ENCODE measurements at regions not wholly inside any gene's neighbourhood (a gene's known extent, or its start where the extent isn't known, plus 50 kb on each side); places are given as distances from the start of the nearest gene placed in this dataset.

DNA sequence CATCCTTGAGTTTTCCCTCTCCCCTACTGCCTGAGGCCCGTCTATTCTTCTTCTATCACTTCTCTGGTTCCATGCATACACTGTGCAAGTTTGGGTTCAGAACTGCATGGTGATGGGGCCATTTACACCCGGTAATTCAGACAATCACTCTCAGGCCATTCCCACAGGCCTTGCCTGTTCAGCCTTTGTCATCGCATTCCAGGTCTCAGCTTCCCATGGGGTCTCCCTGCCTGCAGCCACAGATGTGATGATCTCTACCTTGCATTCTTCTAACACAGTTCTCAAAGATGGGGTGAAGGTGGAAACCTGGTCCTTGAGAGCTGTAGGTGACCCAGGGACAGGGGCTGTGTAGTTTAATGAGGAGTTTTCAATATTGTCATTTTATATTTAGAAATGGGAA lies 209.2 kb upstream of the TOPAZ1 start:
- Histone ChIP-seq H3K4me1 (no peaks in the 10 kb centered on the region), H3K27me3 (peaks cover 0 to 8% of the 10 kb centered on the region in 2 donors)
- intact Hi-C loops (cut with DNase I): no loop called here

DNA sequence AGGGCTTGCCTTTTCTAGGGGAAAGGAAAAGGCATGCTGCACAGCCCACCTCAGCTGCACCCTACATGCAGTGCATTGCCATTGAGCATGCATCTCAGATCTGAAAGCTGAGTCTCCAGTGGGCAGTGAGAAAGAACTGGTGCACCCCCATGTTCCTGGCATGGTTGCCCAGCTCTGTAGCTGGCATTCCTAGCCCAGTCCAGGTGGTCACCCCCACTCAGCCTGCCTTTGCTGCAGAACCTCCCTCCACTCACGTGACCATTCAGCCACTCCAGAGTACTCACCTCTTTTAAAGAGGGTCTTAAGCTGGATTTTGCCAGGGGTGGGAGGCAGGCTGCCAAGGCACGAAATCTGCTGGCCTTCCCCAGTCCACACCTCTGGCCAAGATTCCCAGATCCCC lies 208.6 kb upstream of the TOPAZ1 start:
- Histone ChIP-seq H3K27ac (no peak overlapping the region), H3K27me3 (peaks cover 0 to 7% of the 10 kb centered on the region in 2 donors), H3K9me3 (no peaks in the 10 kb centered on the region), H3K36me3 (no peaks in the 10 kb centered on the region), H3K4me1 (no peaks in the 10 kb centered on the region), H3K4me3 (no peak overlapping the region)
- TF ChIP-seq, protein P1, sequence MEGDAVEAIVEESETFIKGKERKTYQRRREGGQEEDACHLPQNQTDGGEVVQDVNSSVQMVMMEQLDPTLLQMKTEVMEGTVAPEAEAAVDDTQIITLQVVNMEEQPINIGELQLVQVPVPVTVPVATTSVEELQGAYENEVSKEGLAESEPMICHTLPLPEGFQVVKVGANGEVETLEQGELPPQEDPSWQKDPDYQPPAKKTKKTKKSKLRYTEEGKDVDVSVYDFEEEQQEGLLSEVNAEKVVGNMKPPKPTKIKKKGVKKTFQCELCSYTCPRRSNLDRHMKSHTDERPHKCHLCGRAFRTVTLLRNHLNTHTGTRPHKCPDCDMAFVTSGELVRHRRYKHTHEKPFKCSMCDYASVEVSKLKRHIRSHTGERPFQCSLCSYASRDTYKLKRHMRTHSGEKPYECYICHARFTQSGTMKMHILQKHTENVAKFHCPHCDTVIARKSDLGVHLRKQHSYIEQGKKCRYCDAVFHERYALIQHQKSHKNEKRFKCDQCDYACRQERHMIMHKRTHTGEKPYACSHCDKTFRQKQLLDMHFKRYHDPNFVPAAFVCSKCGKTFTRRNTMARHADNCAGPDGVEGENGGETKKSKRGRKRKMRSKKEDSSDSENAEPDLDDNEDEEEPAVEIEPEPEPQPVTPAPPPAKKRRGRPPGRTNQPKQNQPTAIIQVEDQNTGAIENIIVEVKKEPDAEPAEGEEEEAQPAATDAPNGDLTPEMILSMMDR (IDR thresholded peaks at IDR 0.05): no peak
- intact Hi-C loops (cut with DNase I): no loop called here
- ATAC-seq: no peak
- no peak for DNase-seq

More for the DNA sequence above, 209.2 kb upstream of the TOPAZ1 start:
- DNase-seq (no peak), ATAC-seq (no peak)
- H3K36me3 ChIP-seq: no peaks in the 10 kb centered on the region
- H3K9me3 ChIP-seq: no peaks in the 10 kb centered on the region
- H3K27ac ChIP-seq: no peak overlapping the region
- TF ChIP-seq, protein P1 (IDR thresholded peaks at IDR 0.05): no peak
- H3K4me3 ChIP-seq: no peak overlapping the region

DNA sequence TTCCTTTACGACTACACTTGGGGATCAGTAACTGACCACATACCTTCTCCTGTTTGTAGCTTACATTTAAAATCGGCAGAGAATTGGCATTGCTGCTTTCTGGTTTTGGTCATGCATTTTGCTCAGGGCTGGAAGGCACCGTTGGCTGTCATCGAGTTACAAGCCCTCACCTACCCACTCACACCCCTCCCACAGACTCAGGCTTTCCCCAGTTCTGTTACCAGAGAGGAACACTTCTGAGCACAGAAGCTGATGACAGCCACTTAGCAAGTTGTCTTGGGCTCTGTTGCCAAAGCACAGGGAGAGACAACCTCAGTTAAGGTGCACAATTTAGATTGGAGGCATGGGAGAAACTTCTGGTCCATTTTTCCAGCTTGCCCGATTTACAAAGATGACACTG lies 204.8 kb upstream of the TOPAZ1 start:
- TF ChIP-seq, protein P1 (IDR thresholded peaks at IDR 0.05): no peak
- Histone ChIP-seq H3K27me3 (no peaks in the 10 kb centered on the region), H3K4me1 (no peaks in the 10 kb centered on the region), H3K27ac (no peak overlapping the region), H3K9me3 (no peaks in the 10 kb centered on the region), H3K4me3 (no peak overlapping the region), H3K36me3 (no peaks in the 10 kb centered on the region)
- no peak for DNase-seq
- ATAC-seq: no peak
- intact Hi-C loops (cut with DNase I): no loop called here

DNA sequence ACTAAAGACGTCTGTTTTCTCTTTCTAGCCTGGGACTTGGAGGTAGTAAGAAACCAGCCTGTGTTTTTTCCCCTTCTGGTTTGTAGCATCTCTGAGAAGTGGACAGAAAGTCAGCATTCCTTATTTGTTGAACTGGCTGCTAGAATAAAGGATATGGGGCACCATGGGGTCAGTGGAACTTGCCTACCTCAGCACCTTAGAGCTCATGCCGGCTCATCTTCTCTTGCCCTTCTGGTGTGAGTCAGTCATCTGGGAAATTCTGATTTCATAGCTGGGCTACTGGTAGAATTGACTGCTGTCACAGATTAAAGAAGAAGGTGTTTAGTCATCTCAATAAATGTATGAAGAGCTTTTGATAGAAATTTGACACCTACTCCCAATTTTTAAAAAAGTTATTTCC lies 202.7 kb upstream of the TOPAZ1 start:
- Histone ChIP-seq H3K36me3 (no peaks in the 10 kb centered on the region), H3K27ac (no peak overlapping the region), H3K4me1 (no peaks in the 10 kb centered on the region), H3K27me3 (no peaks in the 10 kb centered on the region), H3K9me3 (no peaks in the 10 kb centered on the region), H3K4me3 (no peak overlapping the region)
- TF ChIP-seq, protein P1 (IDR thresholded peaks at IDR 0.05): no peak
- DNase-seq (no peak), ATAC-seq (no peak)
- intact Hi-C loops (cut with DNase I): no loop called here

DNA sequence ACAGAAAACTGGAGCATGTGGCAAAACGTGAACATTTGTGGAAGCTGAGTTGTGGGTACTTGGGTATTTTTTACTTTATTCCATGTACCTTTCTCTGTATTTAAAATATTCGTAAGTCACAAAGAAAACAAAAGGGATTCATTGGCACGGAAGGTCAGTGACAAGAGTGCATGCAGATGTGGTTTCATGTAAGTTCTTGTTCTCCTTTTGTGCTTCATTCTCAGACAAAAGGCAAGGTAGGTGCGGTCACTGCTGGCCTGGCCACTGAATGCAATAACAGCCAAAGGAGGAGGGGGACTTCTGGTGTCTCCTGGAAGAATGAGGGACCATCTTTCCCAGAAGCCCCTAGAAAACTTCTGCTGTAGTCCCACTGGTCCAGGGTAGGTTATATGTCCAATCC lies 200.0 kb upstream of the TOPAZ1 start:
- Histone ChIP-seq H3K4me3 (no peak overlapping the region), H3K4me1 (no peaks in the 10 kb centered on the region), H3K36me3 (no peaks in the 10 kb centered on the region), H3K9me3 (no peaks in the 10 kb centered on the region), H3K27me3 (no peaks in the 10 kb centered on the region), H3K27ac (no peak overlapping the region)
- intact Hi-C loops (cut with DNase I): no loop called here
- DNase-seq (no peak), ATAC-seq (no peak)
- TF ChIP-seq, protein P1 (IDR thresholded peaks at IDR 0.05): no peak
